ENCODE measurements at regions not wholly inside any gene's neighbourhood (a gene's known extent, or its start where the extent isn't known, plus 50 kb on each side); places are given as distances from the start of the nearest gene placed in this dataset.
A peak's percentile ranks its signal among the peaks of the same experiment; 100 is the strongest.
"Not testable (repeated sequence)": the region's sequence is repeated elsewhere in the genome, so short reads cannot be mapped to it uniquely, and the experiment has no call there.

DNA sequence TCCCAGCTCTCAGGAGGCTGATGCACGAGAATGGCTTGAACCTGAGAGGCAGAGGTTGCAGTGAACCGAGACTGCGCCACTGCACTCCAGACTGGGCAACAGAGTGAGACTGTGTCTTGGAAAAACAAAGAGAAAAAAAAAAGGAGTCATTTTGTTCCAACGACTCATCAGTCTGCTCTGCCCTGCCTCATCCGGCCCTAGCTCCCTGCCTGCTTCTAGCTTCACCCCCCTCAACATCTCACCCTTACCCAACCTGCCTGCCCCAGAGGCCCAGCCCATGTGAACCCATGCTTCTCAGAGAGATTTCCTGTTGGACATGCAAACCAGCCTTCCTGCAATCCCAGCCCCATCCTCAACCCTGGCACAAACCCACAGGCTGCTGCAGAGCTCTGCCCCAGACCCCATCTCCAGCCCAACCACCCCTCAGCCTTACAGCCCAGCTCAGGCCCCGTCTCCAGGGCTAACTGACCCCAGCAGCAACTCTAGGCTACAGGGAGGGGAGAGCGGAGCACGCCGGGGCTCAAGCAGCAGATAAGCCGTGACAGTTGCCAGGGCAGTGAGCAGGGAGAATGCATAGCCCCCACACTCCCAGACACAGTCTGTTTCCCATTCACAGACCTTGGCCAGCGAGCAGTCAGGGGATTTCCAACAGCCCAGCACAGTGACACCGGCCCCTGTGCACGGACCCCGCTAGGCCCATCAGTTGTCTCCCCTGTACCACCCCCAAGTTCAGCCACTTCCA lies 86.0 kb upstream of the KCTD7 start:
- DNase-seq, result no peak

DNA sequence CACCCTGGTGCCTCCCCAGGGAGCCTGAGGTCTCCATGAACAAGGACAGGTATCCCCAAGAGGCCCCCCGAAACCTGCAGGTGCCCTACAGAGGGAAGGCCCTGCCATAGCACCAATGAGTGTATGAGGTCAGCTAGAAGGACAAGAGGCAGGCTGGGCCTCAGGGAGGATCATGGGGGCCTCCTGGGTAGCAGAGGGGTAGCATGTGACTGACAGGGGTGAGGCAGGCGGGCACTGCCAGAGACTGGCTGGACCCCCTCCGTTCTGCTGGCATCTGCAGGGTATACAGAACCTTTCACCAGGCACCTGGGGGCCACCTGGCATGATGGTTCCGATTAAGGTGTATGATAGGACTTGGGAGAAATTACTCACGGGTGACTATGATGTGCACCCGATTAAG lies 79.2 kb upstream of the KCTD7 start:
- no peak for DNase-seq

DNA sequence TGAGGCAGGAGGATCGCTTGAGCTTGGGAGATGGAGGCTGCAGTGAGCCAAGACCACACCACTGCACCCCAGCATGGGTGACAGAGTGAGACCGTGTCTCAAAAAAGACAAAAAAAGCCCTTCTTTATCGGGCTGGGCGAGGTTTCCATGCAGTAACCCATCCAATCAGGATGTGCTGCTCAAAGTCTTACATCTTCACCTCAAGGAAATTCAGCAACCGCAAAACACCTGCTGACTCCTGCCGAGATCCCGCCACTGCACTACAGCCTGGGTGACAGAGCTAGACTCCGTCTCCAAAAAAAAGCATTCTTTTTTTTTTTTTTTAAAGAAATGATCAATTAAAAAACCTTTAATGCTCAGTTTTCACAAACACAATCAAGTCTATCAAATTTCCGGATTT lies 75.7 kb upstream of the KCTD7 start:
- no peak for DNase-seq

DNA sequence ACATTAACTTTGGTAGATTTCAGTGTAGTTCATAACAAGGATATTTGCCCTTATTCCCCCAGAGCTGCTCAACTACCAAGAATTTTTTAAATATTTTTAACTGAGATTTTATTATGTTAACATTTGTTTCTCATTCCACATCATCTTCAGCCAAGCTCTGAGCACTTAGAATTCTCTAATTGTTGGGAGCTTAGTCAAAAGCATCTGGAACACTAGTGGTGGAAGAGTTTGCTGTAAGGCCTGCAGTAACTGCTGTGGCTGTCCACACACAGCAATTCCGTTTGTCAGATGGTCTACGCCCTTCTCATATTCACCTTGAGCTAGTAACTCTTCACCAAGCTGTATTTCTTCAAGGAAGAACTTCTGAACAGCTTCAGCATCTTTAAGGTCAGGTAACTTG lies 75.0 kb upstream of the KCTD7 start:
- DNase-seq, result not testable (repeated sequence)

DNA sequence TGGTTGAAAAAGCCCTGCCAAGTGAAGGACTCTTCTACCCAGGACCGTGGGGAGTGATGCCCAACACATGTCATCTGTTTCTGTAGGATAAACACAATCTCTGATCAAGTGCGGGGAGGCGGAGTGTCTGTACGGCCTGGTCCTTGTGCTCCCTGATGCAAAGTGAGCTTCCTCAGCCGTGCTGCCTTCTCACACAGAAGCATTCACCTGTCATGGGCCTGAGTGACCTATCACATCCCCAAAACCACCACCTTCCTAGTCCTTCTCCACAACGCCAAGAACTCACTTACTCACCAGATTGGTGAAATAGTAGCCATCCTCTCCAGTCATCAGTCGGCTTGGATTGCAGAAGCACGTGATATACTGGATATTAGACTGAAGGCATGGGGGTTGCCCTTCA lies 74.4 kb upstream of the KCTD7 start:
- not testable (repeated sequence) for DNase-seq

DNA sequence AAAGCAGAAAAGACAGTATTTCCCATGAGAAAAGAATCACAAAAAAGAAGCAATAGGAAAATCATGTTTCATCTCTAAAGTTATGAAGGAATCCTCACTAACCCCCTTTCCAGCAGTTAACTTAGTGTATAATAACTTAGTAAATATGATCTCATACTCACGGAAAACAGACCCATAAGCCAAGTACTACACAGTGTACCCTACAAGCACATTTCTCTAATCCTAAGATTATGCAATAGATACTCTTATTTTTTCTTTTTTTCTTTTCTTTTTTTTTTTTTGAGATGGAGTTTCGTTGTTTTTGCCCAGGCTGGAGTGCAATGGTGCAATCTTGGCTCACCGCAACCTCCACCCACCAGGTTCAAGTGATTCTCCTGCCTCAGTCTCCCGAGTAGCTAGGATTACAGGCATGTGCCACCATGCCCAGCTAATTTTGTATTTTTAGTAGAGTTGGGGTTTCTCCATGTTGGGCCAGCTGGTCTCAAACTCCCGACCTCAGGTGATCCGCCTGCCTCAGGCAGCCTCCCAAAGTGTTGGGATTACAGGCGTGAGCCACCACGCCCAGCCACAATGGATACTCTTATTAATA lies 73.7 kb upstream of the KCTD7 start:
- DNase-seq, result not testable (repeated sequence)

DNA sequence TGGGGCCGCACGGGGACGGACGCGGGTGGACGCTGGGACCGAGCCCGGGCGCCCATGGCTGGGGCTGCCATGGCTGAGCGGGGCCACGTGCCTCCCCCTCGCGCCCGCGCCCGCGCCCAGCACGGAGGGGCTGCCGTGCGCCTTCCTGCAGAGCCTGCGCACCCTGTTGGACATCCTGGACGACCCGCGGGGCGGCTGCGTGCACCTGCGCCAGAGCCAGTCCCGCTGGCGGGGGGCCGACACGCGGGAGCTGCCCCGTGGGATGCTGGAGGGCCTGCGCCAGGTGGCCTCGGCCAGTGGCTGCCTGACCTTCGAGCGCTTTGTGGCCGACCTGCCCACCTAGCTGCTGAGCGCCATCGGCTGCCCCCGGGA lies 72.5 kb upstream of the KCTD7 start:
- DNase-seq, result no peak

DNA sequence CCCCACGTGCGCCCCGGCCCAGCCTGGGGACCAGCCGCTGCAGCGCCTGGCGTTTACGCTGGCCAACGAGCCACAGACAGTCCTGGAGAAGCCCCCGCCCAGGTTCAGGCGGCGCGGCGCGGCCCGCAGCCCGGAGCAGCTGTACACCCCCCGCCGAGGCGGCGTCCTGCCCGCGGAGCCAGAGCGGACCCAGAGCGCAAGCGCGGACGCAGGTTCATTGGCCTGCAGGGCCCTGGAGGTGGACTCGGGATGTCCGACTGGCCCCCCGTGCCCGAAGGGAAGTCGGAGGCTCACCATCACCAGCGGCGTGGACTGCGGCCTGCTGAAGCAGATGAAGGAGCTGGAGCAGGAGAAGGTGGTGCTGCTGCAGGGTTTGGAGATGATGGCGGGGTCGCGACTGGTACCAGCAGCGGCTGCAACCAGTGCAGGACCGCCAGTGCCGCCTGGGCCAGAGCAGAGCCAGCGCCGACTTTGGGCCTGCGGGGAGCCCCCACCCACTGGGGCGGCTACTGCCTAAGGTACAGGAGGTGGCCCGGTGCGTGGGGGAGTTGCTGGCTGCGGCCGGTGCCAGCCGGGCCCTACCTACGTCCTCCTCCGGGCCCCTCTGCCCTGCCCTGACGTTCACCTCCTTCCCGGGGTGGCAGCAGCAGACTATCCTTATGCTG lies 72.0 kb upstream of the KCTD7 start:
- DNase-seq, result no peak

DNA sequence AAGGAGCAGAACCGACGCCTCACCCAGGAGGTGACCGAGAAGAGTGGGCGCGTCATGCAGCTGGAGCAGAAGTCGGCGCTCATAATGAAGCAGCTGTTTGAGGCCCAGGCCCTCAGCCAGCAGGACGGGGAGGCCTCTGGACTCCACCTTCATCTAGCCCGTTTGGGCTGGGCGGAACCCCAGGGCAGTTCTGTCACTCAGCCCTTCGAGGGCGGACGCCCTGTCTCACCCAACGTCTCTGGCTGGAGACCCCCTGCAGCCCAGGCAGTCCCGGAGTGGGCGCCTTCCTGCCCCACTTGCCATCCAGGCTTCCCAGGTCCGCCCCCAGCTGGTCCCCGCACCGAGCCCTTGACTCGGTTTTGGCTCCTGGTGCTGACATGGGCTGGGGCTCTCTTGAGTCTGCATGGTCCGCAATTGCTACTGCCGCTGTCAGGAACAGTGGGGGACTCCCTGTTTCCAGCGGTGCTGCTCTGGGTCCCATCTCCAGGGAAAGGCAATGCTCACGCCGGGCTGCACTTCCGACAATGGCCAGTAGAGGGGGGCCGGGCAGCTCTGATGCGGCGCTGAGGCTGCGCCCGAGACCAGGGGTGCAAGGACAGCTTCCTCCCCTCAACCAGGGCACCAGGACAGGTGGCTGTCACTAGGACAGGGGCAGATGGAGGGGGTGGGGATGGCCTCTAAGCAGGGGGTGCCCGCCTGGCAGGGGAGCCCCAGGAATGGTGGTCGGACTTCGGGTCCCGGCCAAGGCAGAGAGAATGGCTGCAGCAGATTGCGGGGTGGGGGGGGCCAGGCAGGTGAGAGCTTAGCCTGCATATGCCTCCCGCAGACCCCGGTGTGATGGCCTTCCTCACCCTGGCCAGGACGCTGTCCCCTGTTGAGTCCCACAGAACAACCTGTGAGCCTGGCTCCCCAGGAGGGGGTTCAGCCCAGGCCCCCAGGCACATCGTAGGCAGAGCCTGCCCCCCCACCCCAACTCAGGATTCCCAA lies 71.2 kb upstream of the KCTD7 start:
- DNase-seq, result peak; percentile 52

DNA sequence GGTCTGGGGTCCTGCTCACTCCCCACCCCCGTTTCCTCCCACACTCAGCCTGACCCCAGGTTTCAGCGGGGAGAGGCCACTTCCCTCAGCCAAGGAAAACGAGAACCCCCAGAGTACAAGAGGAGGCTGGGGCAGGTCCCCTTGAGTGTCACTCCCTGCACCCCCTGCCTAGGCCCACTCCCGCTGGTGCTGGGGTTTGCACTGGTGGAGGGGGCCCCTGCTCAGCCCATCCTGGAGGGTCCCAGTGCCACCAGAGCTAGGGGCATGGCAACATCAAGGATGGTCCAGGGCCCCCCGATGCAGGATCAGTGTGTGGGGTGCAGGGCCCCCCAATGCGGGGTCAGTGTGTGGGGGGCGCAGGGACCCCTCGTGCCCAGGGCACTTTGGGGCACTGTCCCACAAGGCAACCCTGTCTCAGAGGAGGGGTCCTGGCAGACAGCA lies 70.5 kb upstream of the KCTD7 start:
- no peak for DNase-seq

DNA sequence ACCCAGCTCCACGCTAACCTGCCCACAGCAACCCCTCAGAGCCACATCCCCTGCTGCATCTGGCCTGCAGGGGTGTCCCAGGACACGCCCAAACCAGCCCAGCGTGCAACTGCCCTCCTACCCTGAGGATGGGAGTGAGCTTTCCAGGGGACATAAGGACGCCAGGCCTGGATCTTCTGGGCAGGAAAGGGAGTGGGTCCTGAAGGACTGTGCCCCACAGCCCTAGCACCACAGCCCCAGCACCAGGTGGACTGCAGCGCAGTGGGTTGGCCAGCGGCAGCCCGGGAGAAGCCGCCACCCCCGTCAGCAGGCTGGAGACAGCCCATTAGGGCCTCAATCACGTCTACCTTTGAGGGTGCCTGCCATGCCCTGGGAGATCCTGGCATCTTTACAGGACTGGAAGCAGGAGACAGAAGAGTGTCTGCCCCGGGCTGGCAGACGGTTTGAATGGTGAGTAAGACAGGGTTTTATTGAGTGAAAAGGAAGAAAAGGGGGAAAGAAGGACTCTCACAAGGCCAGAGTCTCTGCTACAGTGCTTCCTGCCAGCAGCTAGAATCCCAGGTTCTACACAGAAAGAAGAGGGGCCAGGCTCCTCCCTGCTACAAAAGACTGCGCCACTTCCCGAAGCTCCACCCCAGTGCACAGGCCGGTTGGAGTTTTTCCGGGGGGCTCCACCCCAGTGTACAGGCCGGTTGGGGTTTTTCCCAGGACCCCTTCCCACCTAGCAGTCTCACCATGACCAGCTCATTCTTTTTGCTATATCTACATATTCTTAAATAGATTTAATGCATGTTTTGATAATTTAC lies 69.8 kb upstream of the KCTD7 start:
- no peak for DNase-seq

DNA sequence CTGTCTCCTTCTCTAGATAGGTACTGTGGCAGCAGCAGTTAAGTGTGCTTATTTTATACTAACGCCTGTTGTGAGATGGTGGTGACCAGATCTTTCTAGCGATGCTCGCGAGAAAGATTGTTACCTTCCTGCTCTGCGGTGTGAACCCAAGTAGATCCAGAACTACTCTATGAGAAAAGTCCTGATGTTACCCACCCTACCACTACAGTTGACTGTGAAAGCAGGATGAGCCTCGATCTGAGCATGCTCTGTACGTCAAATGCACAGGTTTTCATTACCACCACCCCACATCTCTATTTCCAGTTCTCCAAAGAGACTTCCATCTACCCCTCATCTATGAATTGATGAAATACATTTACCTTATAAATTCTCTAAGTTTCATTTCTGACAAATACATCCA lies 64.6 kb upstream of the KCTD7 start:
- no peak for DNase-seq

DNA sequence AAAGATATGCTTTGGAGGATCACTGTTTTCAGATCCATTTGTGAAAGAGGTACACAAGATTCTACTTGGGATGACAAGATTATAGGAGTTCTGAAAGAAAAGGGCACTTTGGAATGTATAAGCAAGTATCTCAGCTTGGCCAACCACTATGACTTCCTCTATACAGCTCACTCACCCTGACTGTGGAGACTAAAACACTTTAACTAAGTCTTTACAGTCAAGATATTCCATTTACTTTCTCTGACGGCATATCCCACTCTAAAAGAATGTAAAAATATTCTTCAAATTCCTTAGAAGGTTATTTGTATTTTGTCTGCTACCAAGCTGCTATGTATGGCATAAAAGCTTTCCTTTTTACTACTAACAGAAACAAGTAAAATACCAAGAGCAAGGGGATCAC lies 58.5 kb upstream of the KCTD7 start:
- DNase-seq, result not testable (repeated sequence)

DNA sequence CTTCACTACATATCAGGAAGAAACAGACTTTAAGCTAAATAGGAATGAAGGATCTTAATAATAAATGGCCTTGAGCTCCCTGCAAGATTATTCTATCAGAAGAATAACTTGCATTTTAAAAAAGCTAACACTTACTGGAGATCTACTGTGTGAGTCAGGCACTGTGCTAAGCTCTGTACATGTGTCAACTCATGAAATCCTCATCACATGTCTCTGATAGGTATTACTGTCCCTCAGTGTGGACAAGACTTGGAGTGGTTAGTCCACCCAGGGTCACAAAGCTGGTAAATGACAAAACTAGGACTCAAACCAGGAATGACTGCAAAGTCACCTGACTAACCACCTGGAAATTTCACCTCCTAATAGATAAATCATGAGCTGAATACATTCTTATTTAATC lies 57.1 kb upstream of the KCTD7 start:
- DNase-seq, result no peak

DNA sequence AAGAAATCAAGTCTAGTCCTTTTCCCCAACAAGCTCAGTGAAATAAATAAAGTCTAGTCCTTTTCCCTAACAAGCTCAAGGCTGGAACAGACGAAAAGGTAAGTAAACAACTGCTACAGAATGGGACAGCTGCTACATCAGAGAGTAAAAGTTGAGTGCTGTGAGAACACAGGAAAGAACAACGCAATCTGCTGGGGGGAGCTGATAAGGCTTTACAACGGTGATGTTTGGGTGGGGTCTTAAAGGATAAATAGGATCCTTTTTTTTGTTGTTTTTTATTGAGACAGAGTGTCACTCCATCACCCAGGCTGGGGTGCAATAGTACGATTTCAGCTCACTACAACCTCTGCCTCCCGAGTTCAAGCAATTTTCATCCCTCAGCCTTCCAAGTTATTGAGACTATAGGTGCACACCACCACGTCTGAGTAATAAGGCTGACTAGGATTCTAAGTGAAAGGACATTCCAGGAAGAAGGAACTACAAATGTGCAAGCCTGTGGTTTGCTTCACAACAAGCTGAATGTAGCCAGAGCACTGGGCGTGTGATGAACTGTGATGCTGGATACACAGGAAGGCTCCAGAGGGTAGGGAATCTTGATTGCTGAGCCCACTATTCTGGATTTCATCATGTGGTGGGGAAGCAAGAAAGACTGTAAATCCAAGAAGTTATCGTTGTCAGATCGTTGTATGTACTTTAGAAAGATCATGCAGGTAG lies 54.7 kb upstream of the KCTD7 start:
- not testable (repeated sequence) for DNase-seq

DNA sequence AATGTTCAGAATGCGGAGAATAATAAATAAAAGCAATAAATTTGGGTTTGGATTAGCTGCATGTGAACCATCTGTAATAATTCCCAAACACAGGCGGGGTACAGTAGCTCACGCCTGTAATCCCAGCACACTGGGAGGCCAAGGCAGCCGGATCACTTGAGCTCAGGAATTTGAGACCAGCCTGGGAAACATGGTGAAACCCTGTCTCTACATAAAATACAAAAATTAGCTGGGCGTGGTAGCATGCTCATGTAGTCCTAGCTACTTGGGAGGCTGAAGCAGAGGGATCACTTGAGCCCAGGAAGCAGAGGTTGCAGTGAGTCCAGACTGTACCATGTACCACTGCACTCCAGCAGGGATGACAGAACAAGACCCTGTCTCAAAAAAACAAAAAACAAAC lies 53.9 kb upstream of the KCTD7 start:
- not testable (repeated sequence) for DNase-seq

DNA sequence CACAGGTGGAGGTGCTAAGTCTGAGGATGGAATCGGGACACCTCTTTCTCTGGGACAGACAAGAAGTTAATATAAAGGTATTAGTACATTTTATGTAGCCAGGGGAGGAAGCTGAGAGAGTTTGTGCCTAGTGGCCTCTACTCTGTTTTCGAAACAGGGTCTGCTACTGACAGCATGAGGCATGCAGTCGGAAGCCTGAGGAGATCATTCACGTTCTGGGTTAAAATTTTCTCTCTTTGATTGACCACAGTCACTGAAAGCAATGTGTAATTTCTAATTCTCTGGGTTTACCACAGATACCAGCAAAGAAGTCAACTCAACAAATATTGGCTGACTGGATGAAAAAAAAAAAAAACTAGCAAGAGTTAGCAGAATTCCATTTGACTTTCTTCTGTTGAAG lies 53.3 kb upstream of the KCTD7 start:
- DNase-seq, result peak; percentile 4

DNA sequence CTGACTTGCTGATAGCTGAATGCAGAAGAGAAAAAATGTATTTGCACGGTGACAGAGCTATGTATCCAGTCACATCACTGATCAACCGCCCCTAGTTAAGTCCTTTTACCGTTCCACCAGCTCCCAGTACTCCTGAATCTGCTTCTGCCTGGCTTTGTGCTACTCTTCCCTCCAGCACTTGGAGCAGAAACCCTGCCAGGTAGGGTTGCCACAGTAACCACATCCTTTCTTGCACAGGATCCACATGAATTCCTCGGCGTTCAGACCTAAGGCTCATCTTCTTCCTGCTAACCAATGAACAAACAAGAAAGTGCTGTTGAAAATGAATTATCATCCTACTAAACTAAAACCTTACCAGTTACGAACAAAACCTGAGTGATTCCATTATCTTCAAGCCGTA lies 52.0 kb upstream of the KCTD7 start:
- DNase-seq, result no peak

All from stimulated activated naive CD4-positive, alpha-beta T cell treated with Interleukin-2 at 50 U/mL for 16 hours (primary cell).